ENCODE measurements at regions not wholly inside any gene's neighbourhood (a gene's known extent, or its start where the extent isn't known, plus 50 kb on each side); places are given as distances from the start of the nearest gene placed in this dataset.

DNA sequence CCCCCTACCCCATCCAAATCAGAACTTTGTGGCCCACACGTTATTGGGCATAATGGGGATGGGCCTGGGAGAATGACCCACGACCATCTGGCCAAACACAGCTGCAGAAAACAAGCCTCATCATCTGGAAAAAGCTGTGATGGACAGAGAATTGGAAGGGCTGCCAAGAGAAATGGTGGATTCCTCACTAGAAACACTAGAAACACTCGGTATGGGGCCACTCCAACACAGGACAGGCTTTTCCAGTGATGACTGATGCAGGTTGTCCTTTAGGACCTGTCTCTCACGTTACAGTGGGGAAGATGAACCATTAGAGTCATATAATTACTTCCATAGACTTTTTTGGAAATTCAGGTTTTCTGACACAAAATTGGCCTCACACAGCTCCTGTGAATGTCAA is 172.4 kb upstream of the TARS1 start:
- Histone ChIP-seq H3K9me3 (peaks cover 0 to 10% (median 0%) of the 10 kb centered on the region in 4 donors), H3K27me3 (no peaks in the 10 kb centered on the region), H3K36me3 (no peaks in the 10 kb centered on the region), H3K4me3 (no peak overlapping the region), H3K27ac (no peak overlapping the region), H3K4me1 (no peaks in the 10 kb centered on the region)
- intact Hi-C loops (cut with DNase I; ENCODE audit: low total_unique reads) = no loop called here
- 57 to 76% (median 65%) methylated on average over 4 of the region's 4 CpGs for WGBS, 5 donors
- TF ChIP-seq POLR2A (IDR thresholded peaks at IDR 0.05) = no peak
- TF ChIP-seq POLR2AphosphoS5 (IDR thresholded peaks at IDR 0.05) = no peak
- TF ChIP-seq, protein P1, sequence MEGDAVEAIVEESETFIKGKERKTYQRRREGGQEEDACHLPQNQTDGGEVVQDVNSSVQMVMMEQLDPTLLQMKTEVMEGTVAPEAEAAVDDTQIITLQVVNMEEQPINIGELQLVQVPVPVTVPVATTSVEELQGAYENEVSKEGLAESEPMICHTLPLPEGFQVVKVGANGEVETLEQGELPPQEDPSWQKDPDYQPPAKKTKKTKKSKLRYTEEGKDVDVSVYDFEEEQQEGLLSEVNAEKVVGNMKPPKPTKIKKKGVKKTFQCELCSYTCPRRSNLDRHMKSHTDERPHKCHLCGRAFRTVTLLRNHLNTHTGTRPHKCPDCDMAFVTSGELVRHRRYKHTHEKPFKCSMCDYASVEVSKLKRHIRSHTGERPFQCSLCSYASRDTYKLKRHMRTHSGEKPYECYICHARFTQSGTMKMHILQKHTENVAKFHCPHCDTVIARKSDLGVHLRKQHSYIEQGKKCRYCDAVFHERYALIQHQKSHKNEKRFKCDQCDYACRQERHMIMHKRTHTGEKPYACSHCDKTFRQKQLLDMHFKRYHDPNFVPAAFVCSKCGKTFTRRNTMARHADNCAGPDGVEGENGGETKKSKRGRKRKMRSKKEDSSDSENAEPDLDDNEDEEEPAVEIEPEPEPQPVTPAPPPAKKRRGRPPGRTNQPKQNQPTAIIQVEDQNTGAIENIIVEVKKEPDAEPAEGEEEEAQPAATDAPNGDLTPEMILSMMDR (IDR thresholded peaks at IDR 0.05) = no peak
- no peak for TF ChIP-seq EP300 (IDR thresholded peaks at IDR 0.05)
- DNase-seq = no peak

- Histone ChIP-seq H3K4me3 (no peak overlapping the region), H3K27me3 (no peaks in the 10 kb centered on the region), H3K27ac (no peak overlapping the region), H3K9me3 (no peaks in the 10 kb centered on the region), H3K4me1 (no peaks in the 10 kb centered on the region), H3K36me3 (no peaks in the 10 kb centered on the region)
- WGBS, 5 donors = 50 to 94% (median 82%) methylated on average over 1 of the region's 1 CpG
- intact Hi-C loops (cut with DNase I; ENCODE audit: low total_unique reads) = no loop called here
- no peak for DNase-seq
- TF ChIP-seq, protein P1 (IDR thresholded peaks at IDR 0.05) = no peak
- no peak for TF ChIP-seq POLR2AphosphoS5 (IDR thresholded peaks at IDR 0.05)
- TF ChIP-seq EP300 (IDR thresholded peaks at IDR 0.05) = no peak
- TF ChIP-seq POLR2A (IDR thresholded peaks at IDR 0.05) = no peak
These were observed 170.1 kb upstream of the TARS1 start for GRCh38 chr5:33270671-33271070.

GRCh38 chr5:33271606-33272005 is 169.2 kb upstream of the TARS1 start:
- Histone ChIP-seq H3K9me3 (no peaks in the 10 kb centered on the region), H3K36me3 (no peaks in the 10 kb centered on the region), H3K27me3 (no peaks in the 10 kb centered on the region), H3K4me1 (no peaks in the 10 kb centered on the region), H3K4me3 (no peak overlapping the region), H3K27ac (no peak overlapping the region)
- no peak for DNase-seq
- TF ChIP-seq POLR2AphosphoS5 (IDR thresholded peaks at IDR 0.05) (no peak), POLR2A (IDR thresholded peaks at IDR 0.05) (no peak), EP300 (IDR thresholded peaks at IDR 0.05) (no peak)
- TF ChIP-seq, protein P1 (IDR thresholded peaks at IDR 0.05) = no peak
- 67 to 79% (median 73%) methylated on average over 1 of the region's 1 CpG for WGBS, 5 donors
- intact Hi-C loops (cut with DNase I; ENCODE audit: low total_unique reads) = no loop called here

DNA sequence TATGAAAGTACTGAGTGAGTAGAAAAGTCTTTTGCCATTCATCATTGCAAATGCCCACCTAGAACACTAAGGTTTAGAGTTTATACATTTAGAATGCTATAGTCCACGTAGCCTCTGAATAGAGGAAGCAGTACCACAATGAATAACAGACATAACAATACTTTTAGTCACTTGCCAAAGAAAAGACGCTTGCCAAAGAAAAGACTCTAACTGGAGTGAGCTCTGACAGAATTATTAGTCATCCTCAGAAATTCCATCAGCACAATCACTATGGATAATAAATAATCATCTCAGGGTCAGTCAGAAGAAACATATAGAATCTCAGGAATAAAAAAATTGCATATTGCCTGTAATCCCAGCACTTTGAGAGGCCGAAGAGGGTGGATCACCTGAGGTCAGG is 168.5 kb upstream of the TARS1 start:
- WGBS, 5 donors = 66 to 72% (median 68%) methylated on average over 3 of the region's 3 CpGs
- Histone ChIP-seq H3K4me3 (no peak overlapping the region), H3K27ac (no peak overlapping the region), H3K36me3 (no peaks in the 10 kb centered on the region), H3K27me3 (no peaks in the 10 kb centered on the region), H3K9me3 (no peaks in the 10 kb centered on the region), H3K4me1 (no peaks in the 10 kb centered on the region)
- no peak for DNase-seq
- TF ChIP-seq, protein P1 (IDR thresholded peaks at IDR 0.05) = no peak
- TF ChIP-seq POLR2A (IDR thresholded peaks at IDR 0.05) = no peak
- TF ChIP-seq EP300 (IDR thresholded peaks at IDR 0.05) = no peak
- no peak for TF ChIP-seq POLR2AphosphoS5 (IDR thresholded peaks at IDR 0.05)
- intact Hi-C loops (cut with DNase I; ENCODE audit: low total_unique reads) = no loop called here

Measured in stomach (tissue), 8 donors.